ENCODE measurements at regions not wholly inside any gene's neighbourhood (a gene's known extent, or its start where the extent isn't known, plus 50 kb on each side); places are given as distances from the start of the nearest gene placed in this dataset.

DNA sequence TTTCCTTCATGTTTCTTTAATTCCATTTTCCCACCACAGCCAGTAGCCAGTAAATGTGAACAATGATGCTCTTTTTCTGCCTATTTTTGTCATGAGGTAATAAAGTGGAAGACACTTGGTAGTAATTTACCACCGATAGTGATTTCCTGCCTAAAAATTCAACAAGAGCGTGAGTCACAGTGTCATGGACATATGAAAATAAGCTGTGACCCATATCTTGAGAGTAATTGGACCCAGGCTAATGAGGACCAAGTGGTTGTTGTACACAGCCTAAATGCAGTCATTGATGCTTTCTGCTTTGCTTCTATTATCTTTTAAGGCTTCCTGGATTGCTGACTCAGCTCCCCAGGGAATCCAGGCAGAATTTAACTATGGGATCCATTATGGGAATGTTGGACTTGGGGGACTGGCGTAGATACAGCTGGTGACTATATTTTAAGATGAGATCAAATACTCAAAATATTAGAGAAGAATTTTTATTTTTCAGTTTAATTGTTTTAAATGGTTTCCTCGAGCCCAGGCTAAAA, 265.9 kb upstream of the FERMT1 start:
- Histone ChIP-seq H3K4me3 (ENCODE audit: low read length in 3 of 3) (no peak overlapping the region), H3K4me1 (ENCODE audit: control insufficient read depth in 3 of 3, insufficient read depth in 3 of 3, low read length in 3 of 3) (no peaks in the 10 kb centered on the region), H3K9ac (ENCODE audit: low read depth in 1 of 3, low read length in 3 of 3) (no peak overlapping the region), H3K27ac (ENCODE audit: low read depth, low read length) (no peak overlapping the region), H3K27me3 (ENCODE audit: control insufficient read depth in 3 of 3, insufficient read depth in 3 of 3, low read length in 3 of 3) (no peaks in the 10 kb centered on the region), H3K9me3 (ENCODE audit: control insufficient read depth in 3 of 3, low read length in 3 of 3) (no peaks in the 10 kb centered on the region), H3K36me3 (ENCODE audit: control insufficient read depth in 3 of 3, insufficient read depth in 3 of 3, low read length in 3 of 3) (no peaks in the 10 kb centered on the region)

GRCh38 chr20:6384956-6385486, 262.2 kb upstream of the FERMT1 start:
- H3K36me3 ChIP-seq (ENCODE audit: control insufficient read depth in 3 of 3, insufficient read depth in 3 of 3, low read length in 3 of 3) = no peaks in the 10 kb centered on the region
- no peak overlapping the region for H3K9ac ChIP-seq (ENCODE audit: low read depth in 1 of 3, low read length in 3 of 3)
- no peak overlapping the region for H3K4me3 ChIP-seq (ENCODE audit: low read length in 3 of 3)
- H3K4me1 ChIP-seq (ENCODE audit: control insufficient read depth in 3 of 3, insufficient read depth in 3 of 3, low read length in 3 of 3) = no peaks in the 10 kb centered on the region
- H3K27ac ChIP-seq (ENCODE audit: low read depth, low read length) = no peak overlapping the region
- no peaks in the 10 kb centered on the region for H3K9me3 ChIP-seq (ENCODE audit: control insufficient read depth in 3 of 3, low read length in 3 of 3)
- no peaks in the 10 kb centered on the region for H3K27me3 ChIP-seq (ENCODE audit: control insufficient read depth in 3 of 3, insufficient read depth in 3 of 3, low read length in 3 of 3)

DNA sequence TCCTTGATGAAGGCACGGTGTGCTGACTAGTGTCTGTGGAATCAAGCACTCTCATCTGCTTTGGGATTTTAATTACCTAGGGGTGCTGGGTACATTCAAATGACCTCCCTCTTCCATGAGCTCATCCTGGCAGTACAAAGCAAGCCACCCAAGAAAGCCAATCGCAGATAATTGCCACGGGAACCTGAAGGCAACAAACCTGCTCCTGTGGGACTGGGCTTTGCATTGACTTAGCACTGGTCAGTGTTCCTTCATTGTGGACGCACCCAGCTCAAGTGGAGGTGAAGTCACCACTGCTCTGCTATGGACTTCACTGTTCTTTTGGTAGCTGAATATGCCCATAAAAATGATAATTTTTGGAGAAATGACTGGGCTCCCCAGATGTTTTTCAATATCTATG, 261.6 kb upstream of the FERMT1 start:
- Histone ChIP-seq H3K36me3 (ENCODE audit: control insufficient read depth in 3 of 3, insufficient read depth in 3 of 3, low read length in 3 of 3) (no peaks in the 10 kb centered on the region), H3K27ac (ENCODE audit: low read depth, low read length) (no peak overlapping the region), H3K4me1 (ENCODE audit: control insufficient read depth in 3 of 3, insufficient read depth in 3 of 3, low read length in 3 of 3) (no peaks in the 10 kb centered on the region), H3K9ac (ENCODE audit: low read depth in 1 of 3, low read length in 3 of 3) (no peak overlapping the region), H3K27me3 (ENCODE audit: control insufficient read depth in 3 of 3, insufficient read depth in 3 of 3, low read length in 3 of 3) (no peaks in the 10 kb centered on the region), H3K4me3 (ENCODE audit: low read length in 3 of 3) (no peak overlapping the region), H3K9me3 (ENCODE audit: control insufficient read depth in 3 of 3, low read length in 3 of 3) (no peaks in the 10 kb centered on the region)

DNA sequence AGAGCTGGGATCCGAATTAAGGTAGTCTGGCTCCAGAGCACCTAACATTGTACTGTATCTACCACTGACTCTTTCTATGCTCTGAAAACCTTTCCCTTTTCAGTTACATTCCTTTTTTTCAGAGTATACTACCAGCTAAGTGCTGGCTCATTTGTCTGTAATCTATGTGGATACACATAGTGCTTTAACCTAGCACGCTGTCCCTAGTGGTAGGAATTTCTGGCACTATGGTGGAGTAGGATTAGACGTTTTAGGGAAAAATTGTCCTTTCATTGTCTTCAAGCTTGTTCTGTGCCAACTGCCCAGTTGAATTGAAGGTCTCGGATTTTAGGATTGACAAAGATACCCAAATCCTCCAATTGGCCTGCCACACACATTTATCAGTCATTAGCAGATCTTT, 259.1 kb upstream of the FERMT1 start:
- H3K9me3 ChIP-seq (ENCODE audit: control insufficient read depth in 3 of 3, low read length in 3 of 3) = no peaks in the 10 kb centered on the region
- H3K36me3 ChIP-seq (ENCODE audit: control insufficient read depth in 3 of 3, insufficient read depth in 3 of 3, low read length in 3 of 3) = no peaks in the 10 kb centered on the region
- no peaks in the 10 kb centered on the region for H3K4me1 ChIP-seq (ENCODE audit: control insufficient read depth in 3 of 3, insufficient read depth in 3 of 3, low read length in 3 of 3)
- no peak overlapping the region for H3K4me3 ChIP-seq (ENCODE audit: low read length in 3 of 3)
- H3K27ac ChIP-seq (ENCODE audit: low read depth, low read length) = no peak overlapping the region
- H3K9ac ChIP-seq (ENCODE audit: low read depth in 1 of 3, low read length in 3 of 3) = no peak overlapping the region
- no peaks in the 10 kb centered on the region for H3K27me3 ChIP-seq (ENCODE audit: control insufficient read depth in 3 of 3, insufficient read depth in 3 of 3, low read length in 3 of 3)

DNA sequence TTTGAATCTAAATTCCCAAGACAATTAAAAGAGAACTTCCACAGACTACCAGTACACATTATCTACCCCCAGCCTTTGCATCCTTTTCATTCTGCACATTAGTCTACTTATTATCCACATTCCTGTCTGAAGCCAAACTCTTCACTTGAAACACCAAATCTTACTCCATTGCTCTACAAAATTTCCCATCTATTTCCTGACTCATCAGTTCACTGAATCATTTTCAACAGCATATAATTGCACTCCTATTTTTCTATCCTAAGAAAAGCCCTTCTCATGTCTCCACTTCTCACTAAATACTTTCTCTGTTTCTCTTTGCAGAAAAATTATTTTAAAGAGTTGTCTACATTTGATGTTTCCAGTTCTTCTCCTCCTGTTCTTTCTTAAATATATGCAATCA, 239.4 kb upstream of the FERMT1 start:
- H3K4me3 ChIP-seq (ENCODE audit: low read length in 3 of 3) = no peak overlapping the region
- H3K4me1 ChIP-seq (ENCODE audit: control insufficient read depth in 3 of 3, insufficient read depth in 3 of 3, low read length in 3 of 3) = no peaks in the 10 kb centered on the region
- no peak overlapping the region for H3K9ac ChIP-seq (ENCODE audit: low read depth in 1 of 3, low read length in 3 of 3)
- no peaks in the 10 kb centered on the region for H3K27me3 ChIP-seq (ENCODE audit: control insufficient read depth in 3 of 3, insufficient read depth in 3 of 3, low read length in 3 of 3)
- H3K9me3 ChIP-seq (ENCODE audit: control insufficient read depth in 3 of 3, low read length in 3 of 3) = no peaks in the 10 kb centered on the region
- no peak overlapping the region for H3K27ac ChIP-seq (ENCODE audit: low read depth, low read length)
- H3K36me3 ChIP-seq (ENCODE audit: control insufficient read depth in 3 of 3, insufficient read depth in 3 of 3, low read length in 3 of 3) = no peaks in the 10 kb centered on the region

GRCh38 chr20:6360766-6361165, 237.9 kb upstream of the FERMT1 start:
- Histone ChIP-seq H3K9me3 (ENCODE audit: control insufficient read depth in 3 of 3, low read length in 3 of 3) (no peaks in the 10 kb centered on the region), H3K4me3 (ENCODE audit: low read length in 3 of 3) (no peak overlapping the region), H3K27me3 (ENCODE audit: control insufficient read depth in 3 of 3, insufficient read depth in 3 of 3, low read length in 3 of 3) (peaks cover 0 to 3% (median 0%) of the 10 kb centered on the region in 3 donors), H3K27ac (ENCODE audit: low read depth, low read length) (no peak overlapping the region), H3K9ac (ENCODE audit: low read depth in 1 of 3, low read length in 3 of 3) (no peak overlapping the region), H3K4me1 (ENCODE audit: control insufficient read depth in 3 of 3, insufficient read depth in 3 of 3, low read length in 3 of 3) (no peaks in the 10 kb centered on the region), H3K36me3 (ENCODE audit: control insufficient read depth in 3 of 3, insufficient read depth in 3 of 3, low read length in 3 of 3) (no peaks in the 10 kb centered on the region)

- Histone ChIP-seq H3K36me3 (ENCODE audit: control insufficient read depth in 3 of 3, insufficient read depth in 3 of 3, low read length in 3 of 3) (no peaks in the 10 kb centered on the region), H3K9me3 (ENCODE audit: control insufficient read depth in 3 of 3, low read length in 3 of 3) (no peaks in the 10 kb centered on the region), H3K27ac (ENCODE audit: low read depth, low read length) (no peak overlapping the region), H3K4me1 (ENCODE audit: control insufficient read depth in 3 of 3, insufficient read depth in 3 of 3, low read length in 3 of 3) (no peaks in the 10 kb centered on the region), H3K4me3 (ENCODE audit: low read length in 3 of 3) (no peak overlapping the region), H3K9ac (ENCODE audit: low read depth in 1 of 3, low read length in 3 of 3) (no peak overlapping the region), H3K27me3 (ENCODE audit: control insufficient read depth in 3 of 3, insufficient read depth in 3 of 3, low read length in 3 of 3) (peaks cover 0 to 3% (median 0%) of the 10 kb centered on the region in 3 donors)
Measured at GRCh38 chr20:6355754-6356451, 233.1 kb upstream of the FERMT1 start.

DNA sequence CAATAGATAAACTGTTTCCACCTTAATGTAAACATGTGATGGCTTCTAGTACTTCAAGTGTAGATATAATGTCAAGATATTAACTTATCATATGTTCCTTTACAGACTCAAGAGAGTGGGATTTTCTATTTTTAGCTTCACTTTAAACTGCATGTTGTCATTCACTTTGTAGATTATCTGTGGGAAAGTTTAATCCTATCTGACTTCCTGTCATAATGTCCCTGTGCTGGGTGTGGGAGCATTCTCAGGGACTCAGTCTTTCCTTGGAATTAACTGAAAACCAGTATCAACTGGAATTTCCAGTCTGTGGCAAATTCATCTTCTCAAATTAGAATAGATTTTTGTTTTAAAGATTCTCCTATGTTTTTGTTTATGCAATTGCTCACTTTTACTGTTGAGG, 226.1 kb upstream of the FERMT1 start:
- H3K36me3 ChIP-seq (ENCODE audit: control insufficient read depth in 3 of 3, insufficient read depth in 3 of 3, low read length in 3 of 3) = no peaks in the 10 kb centered on the region
- no peaks in the 10 kb centered on the region for H3K4me1 ChIP-seq (ENCODE audit: control insufficient read depth in 3 of 3, insufficient read depth in 3 of 3, low read length in 3 of 3)

GRCh38 chr20:6347916-6348315, 225.1 kb upstream of the FERMT1 start:
- Histone ChIP-seq H3K9ac (ENCODE audit: low read depth in 1 of 3, low read length in 3 of 3) (no peak overlapping the region), H3K27ac (ENCODE audit: low read depth, low read length) (no peak overlapping the region), H3K4me1 (ENCODE audit: control insufficient read depth in 3 of 3, insufficient read depth in 3 of 3, low read length in 3 of 3) (no peaks in the 10 kb centered on the region), H3K36me3 (ENCODE audit: control insufficient read depth in 3 of 3, insufficient read depth in 3 of 3, low read length in 3 of 3) (no peaks in the 10 kb centered on the region), H3K27me3 (ENCODE audit: control insufficient read depth in 3 of 3, insufficient read depth in 3 of 3, low read length in 3 of 3) (no peaks in the 10 kb centered on the region), H3K9me3 (ENCODE audit: control insufficient read depth in 3 of 3, low read length in 3 of 3) (no peaks in the 10 kb centered on the region), H3K4me3 (ENCODE audit: low read length in 3 of 3) (no peak overlapping the region)

More for the DNA sequence above, 226.1 kb upstream of the FERMT1 start:
- H3K4me3 ChIP-seq (ENCODE audit: low read length in 3 of 3) = no peak overlapping the region
- no peak overlapping the region for H3K27ac ChIP-seq (ENCODE audit: low read depth, low read length)
- H3K9me3 ChIP-seq (ENCODE audit: control insufficient read depth in 3 of 3, low read length in 3 of 3) = no peaks in the 10 kb centered on the region
- no peak overlapping the region for H3K9ac ChIP-seq (ENCODE audit: low read depth in 1 of 3, low read length in 3 of 3)
- H3K27me3 ChIP-seq (ENCODE audit: control insufficient read depth in 3 of 3, insufficient read depth in 3 of 3, low read length in 3 of 3) = no peaks in the 10 kb centered on the region

- H3K27me3 ChIP-seq (ENCODE audit: control insufficient read depth in 3 of 3, insufficient read depth in 3 of 3, low read length in 3 of 3) = no peaks in the 10 kb centered on the region
- H3K27ac ChIP-seq (ENCODE audit: low read depth, low read length) = no peak overlapping the region
- H3K4me3 ChIP-seq (ENCODE audit: low read length in 3 of 3) = no peak overlapping the region
- H3K9ac ChIP-seq (ENCODE audit: low read depth in 1 of 3, low read length in 3 of 3) = no peak overlapping the region
- no peaks in the 10 kb centered on the region for H3K36me3 ChIP-seq (ENCODE audit: control insufficient read depth in 3 of 3, insufficient read depth in 3 of 3, low read length in 3 of 3)
- no peaks in the 10 kb centered on the region for H3K4me1 ChIP-seq (ENCODE audit: control insufficient read depth in 3 of 3, insufficient read depth in 3 of 3, low read length in 3 of 3)
- H3K9me3 ChIP-seq (ENCODE audit: control insufficient read depth in 3 of 3, low read length in 3 of 3) = no peaks in the 10 kb centered on the region
Measured at GRCh38 chr20:6341491-6341890, 218.7 kb upstream of the FERMT1 start.
